ENCODE measurements at regions not wholly inside any gene's neighbourhood (a gene's known extent, or its start where the extent isn't known, plus 50 kb on each side); places are given as distances from the start of the nearest gene placed in this dataset.

- Histone ChIP-seq H3K9me3 (ENCODE audit: low read depth) (no peaks in the 10 kb centered on the region), H3F3A (ENCODE audit: insufficient read depth) (peaks cover 52% of the 10 kb centered on the region), H3K27ac (peak overlapping the region; percentile 84; the same call in 1 of the 2 replicates), H2AFZ (no peak overlapping the region), H4K20me1 (ENCODE audit: insufficient read depth) (no peaks in the 10 kb centered on the region), H3K4me3 (no peak overlapping the region), H3K4me2 (ENCODE audit: unreplicated experiment) (no peak overlapping the region), H3K36me3 (ENCODE audit: low read depth) (no peaks in the 10 kb centered on the region), H3K9me2 (ENCODE audit: insufficient read depth) (no peaks in the 10 kb centered on the region), H3K4me1 (ENCODE audit: insufficient read depth) (peaks cover 42% of the 10 kb centered on the region), H3K9ac (no peak overlapping the region), H3K79me2 (ENCODE audit: insufficient read depth) (no peaks in the 10 kb centered on the region), H3K27me3 (replicated peaks; ENCODE audit: insufficient read depth) (no peaks in the 10 kb centered on the region)
- in situ Hi-C loops (cut with MboI), result loop anchor here (25.0 kb wide), 1 partner anchor 300 kb away; the partner anchor contains the start of gene RTKN2
- no peak for TF ChIP-seq EZH2phosphoT487 (IDR thresholded peaks at IDR 0.05; ENCODE audit: insufficient read depth, low read depth)
- no peak for TF ChIP-seq EZH2 (IDR thresholded peaks at IDR 0.05; ENCODE audit: insufficient read depth, poor library complexity, severe bottlenecking)
- no peak for DNase-seq
Measured at GRCh38 chr10:62562795-62563194, 188.6 kb downstream of the ZNF365 start.

- Histone ChIP-seq H3K9me2 (ENCODE audit: insufficient read depth) (no peaks in the 10 kb centered on the region), H3K27me3 (replicated peaks; ENCODE audit: insufficient read depth) (no peaks in the 10 kb centered on the region), H3K4me3 (no peak overlapping the region), H3K9ac (no peak overlapping the region), H3K4me1 (ENCODE audit: insufficient read depth) (peaks cover 19% of the 10 kb centered on the region), H3K9me3 (ENCODE audit: low read depth) (no peaks in the 10 kb centered on the region), H2AFZ (no peak overlapping the region), H3K36me3 (ENCODE audit: low read depth) (no peaks in the 10 kb centered on the region), H4K20me1 (ENCODE audit: insufficient read depth) (no peaks in the 10 kb centered on the region), H3K79me2 (ENCODE audit: insufficient read depth) (no peaks in the 10 kb centered on the region), H3K4me2 (ENCODE audit: unreplicated experiment) (no peak overlapping the region), H3F3A (ENCODE audit: insufficient read depth) (peaks cover 23% of the 10 kb centered on the region), H3K27ac (no peak overlapping the region)
- DNase-seq, result no peak
- 94 to 96% methylated on average over 3 of the region's 3 CpGs for WGBS, 2 experiments (ENCODE audit: low coverage in 1 of 2, low lambda C conversion rate in 2 of 2, missing lambda C conversion rate in 2 of 2)
- in situ Hi-C loops (cut with MboI), result loop anchor here (25.0 kb wide), 1 partner anchor 312 kb away; the partner anchor contains the start of gene RTKN2
- TF ChIP-seq EZH2 (IDR thresholded peaks at IDR 0.05; ENCODE audit: insufficient read depth, poor library complexity, severe bottlenecking) (no peak), EZH2phosphoT487 (IDR thresholded peaks at IDR 0.05; ENCODE audit: insufficient read depth, low read depth) (no peak)
Measured at GRCh38 chr10:62573929-62574328, 199.8 kb downstream of the ZNF365 start.

- DNase-seq, result no peak
- Histone ChIP-seq H4K20me1 (ENCODE audit: insufficient read depth) (no peaks in the 10 kb centered on the region), H3K27ac (peak overlapping the region; percentile 69), H3K4me3 (peak overlapping the region; percentile 28; the same call in 1 of the 2 replicates), H3K4me1 (ENCODE audit: insufficient read depth) (peaks cover 51% of the 10 kb centered on the region), H3K79me2 (ENCODE audit: insufficient read depth) (no peaks in the 10 kb centered on the region), H3K4me2 (ENCODE audit: unreplicated experiment) (peak overlapping the region; percentile 52), H3K36me3 (ENCODE audit: low read depth) (no peaks in the 10 kb centered on the region), H3K27me3 (replicated peaks; ENCODE audit: insufficient read depth) (no peaks in the 10 kb centered on the region), H3F3A (ENCODE audit: insufficient read depth) (peaks cover 46% of the 10 kb centered on the region), H3K9ac (no peak overlapping the region), H3K9me3 (ENCODE audit: low read depth) (no peaks in the 10 kb centered on the region), H3K9me2 (ENCODE audit: insufficient read depth) (no peaks in the 10 kb centered on the region), H2AFZ (peak overlapping the region; percentile 5; the same call in 1 of the 2 replicates)
- in situ Hi-C loops (cut with MboI), result no loop called here
- WGBS, 2 experiments (ENCODE audit: low coverage in 1 of 2, low lambda C conversion rate in 2 of 2, missing lambda C conversion rate in 2 of 2), result 61 to 65% methylated on average over 4 of the region's 4 CpGs
- TF ChIP-seq EZH2 (IDR thresholded peaks at IDR 0.05; ENCODE audit: insufficient read depth, poor library complexity, severe bottlenecking) (no peak), EZH2phosphoT487 (IDR thresholded peaks at IDR 0.05; ENCODE audit: insufficient read depth, low read depth) (no peak)
Measured at GRCh38 chr10:62577076-62577475, 202.9 kb downstream of the ZNF365 start.

- peak overlapping the region; percentile 42 for H3K9ac ChIP-seq
- 0 to 2% methylated on average over 2 of the region's 2 CpGs for WGBS, 2 experiments (ENCODE audit: low coverage in 1 of 2, low lambda C conversion rate in 2 of 2, missing lambda C conversion rate in 2 of 2)
- in situ Hi-C loops (cut with MboI), result no loop called here
Measured at GRCh38 chr10:62577666-62578291, 203.6 kb downstream of the ZNF365 start.

More at GRCh38 chr10:62577666-62578291, 203.6 kb downstream of the ZNF365 start:
- Histone ChIP-seq H3K27me3 (replicated peaks; ENCODE audit: insufficient read depth) (no peaks in the 10 kb centered on the region), H3K9me2 (ENCODE audit: insufficient read depth) (no peaks in the 10 kb centered on the region), H3K36me3 (ENCODE audit: low read depth) (no peaks in the 10 kb centered on the region), H3K79me2 (ENCODE audit: insufficient read depth) (no peaks in the 10 kb centered on the region), H2AFZ (peak overlapping the region; percentile 5; the same call in 1 of the 2 replicates), H3F3A (ENCODE audit: insufficient read depth) (peaks cover 53% of the 10 kb centered on the region), H3K4me1 (ENCODE audit: insufficient read depth) (peaks cover 57% of the 10 kb centered on the region), H3K9me3 (ENCODE audit: low read depth) (no peaks in the 10 kb centered on the region), H3K4me2 (ENCODE audit: unreplicated experiment) (peak overlapping the region; percentile 52), H3K4me3 (peak overlapping the region; percentile 28), H4K20me1 (ENCODE audit: insufficient read depth) (no peaks in the 10 kb centered on the region), H3K27ac (peak overlapping the region; percentile 69)
- TF ChIP-seq EZH2 (IDR thresholded peaks at IDR 0.05; ENCODE audit: insufficient read depth, poor library complexity, severe bottlenecking) (no peak), EZH2phosphoT487 (IDR thresholded peaks at IDR 0.05; ENCODE audit: insufficient read depth, low read depth) (no peak)
- DNase-seq, result peak; percentile 88

All from GM23248 (cell line).